ENCODE measurements at regions not wholly inside any gene's neighbourhood (a gene's known extent, or its start where the extent isn't known, plus 50 kb on each side); places are given as distances from the start of the nearest gene placed in this dataset.

DNA sequence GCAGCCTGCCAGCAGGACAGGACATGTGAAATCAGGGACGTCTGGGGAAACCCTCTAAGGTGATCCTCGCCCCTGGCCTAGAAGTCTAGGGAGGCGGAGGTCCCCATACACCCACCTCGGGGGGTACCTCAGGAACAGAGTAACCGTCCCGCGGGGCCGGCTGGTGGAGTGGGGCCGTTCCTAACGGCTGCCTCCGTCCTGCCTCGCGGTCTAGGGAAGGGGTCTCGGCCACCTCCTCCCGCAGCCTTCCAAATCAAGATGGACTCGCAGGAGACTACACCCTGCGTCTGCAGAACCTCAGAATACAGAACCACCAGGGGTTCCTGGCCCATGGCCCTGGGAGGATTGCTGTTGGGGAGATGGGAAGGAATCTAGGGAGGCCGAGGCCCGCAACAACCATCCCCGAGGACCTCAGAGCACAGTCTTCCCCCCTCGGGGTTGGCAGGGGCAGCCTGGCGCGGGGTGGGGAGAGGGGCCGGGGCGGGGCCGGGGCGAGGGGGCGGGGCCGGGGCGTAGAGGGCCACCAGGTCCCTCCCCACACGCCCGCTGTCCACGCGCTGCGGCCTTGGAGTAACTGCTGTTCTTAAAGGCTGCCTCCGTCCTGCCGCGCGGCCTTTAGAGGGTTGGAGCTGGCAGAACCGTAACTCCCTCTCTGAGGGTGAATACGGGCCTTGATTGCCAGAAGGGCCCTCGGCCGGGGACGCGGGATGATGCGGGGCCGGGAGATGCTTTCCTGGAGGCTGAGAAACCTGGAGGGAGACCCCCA lies 89.0 kb upstream of the MLN start:
- Histone ChIP-seq H3K4me1 (no peaks in the 10 kb centered on the region), H3K4me3 (peak overlapping the region; percentile 21 to 45), H3K27me3 (no peaks in the 10 kb centered on the region), H3K9me3 (no peaks in the 10 kb centered on the region), H3K36me3 (ENCODE audit: low read depth, missing control alignments) (no peaks in the 10 kb centered on the region), H3K27ac (no peak overlapping the region)
- TF ChIP-seq, protein P1, sequence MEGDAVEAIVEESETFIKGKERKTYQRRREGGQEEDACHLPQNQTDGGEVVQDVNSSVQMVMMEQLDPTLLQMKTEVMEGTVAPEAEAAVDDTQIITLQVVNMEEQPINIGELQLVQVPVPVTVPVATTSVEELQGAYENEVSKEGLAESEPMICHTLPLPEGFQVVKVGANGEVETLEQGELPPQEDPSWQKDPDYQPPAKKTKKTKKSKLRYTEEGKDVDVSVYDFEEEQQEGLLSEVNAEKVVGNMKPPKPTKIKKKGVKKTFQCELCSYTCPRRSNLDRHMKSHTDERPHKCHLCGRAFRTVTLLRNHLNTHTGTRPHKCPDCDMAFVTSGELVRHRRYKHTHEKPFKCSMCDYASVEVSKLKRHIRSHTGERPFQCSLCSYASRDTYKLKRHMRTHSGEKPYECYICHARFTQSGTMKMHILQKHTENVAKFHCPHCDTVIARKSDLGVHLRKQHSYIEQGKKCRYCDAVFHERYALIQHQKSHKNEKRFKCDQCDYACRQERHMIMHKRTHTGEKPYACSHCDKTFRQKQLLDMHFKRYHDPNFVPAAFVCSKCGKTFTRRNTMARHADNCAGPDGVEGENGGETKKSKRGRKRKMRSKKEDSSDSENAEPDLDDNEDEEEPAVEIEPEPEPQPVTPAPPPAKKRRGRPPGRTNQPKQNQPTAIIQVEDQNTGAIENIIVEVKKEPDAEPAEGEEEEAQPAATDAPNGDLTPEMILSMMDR (IDR thresholded peaks at IDR 0.05), result no peak
- no peak for TF ChIP-seq POLR2A (IDR thresholded peaks at IDR 0.05)
- peak; percentile 29 for DNase-seq
- 66 to 79% methylated on average over 3 to 46 of the region's 47 CpGs for WGBS, 2 donors
- intact Hi-C loops (cut with DNase I; ENCODE audit: low total_unique reads), result no loop called here

- TF ChIP-seq, protein P1 (IDR thresholded peaks at IDR 0.05), result no peak
- no peak for TF ChIP-seq POLR2A (IDR thresholded peaks at IDR 0.05)
- no peak for DNase-seq
- WGBS, 2 donors, result 80 to 89% methylated on average over 9 of the region's 9 CpGs
- intact Hi-C loops (cut with DNase I; ENCODE audit: low total_unique reads), result no loop called here
- H3K27me3 ChIP-seq, result no peaks in the 10 kb centered on the region
- H3K4me3 ChIP-seq, result no peak overlapping the region
- H3K36me3 ChIP-seq (ENCODE audit: low read depth, missing control alignments), result no peaks in the 10 kb centered on the region
- no peaks in the 10 kb centered on the region for H3K4me1 ChIP-seq
- H3K9me3 ChIP-seq, result no peaks in the 10 kb centered on the region
- H3K27ac ChIP-seq, result no peak overlapping the region
Observed at GRCh38 chr6:33888664-33889200, 84.9 kb upstream of the MLN start.

- no peaks in the 10 kb centered on the region for H3K4me1 ChIP-seq
- 88 to 89% methylated on average over 10 of the region's 10 CpGs for WGBS, 2 donors
- no peaks in the 10 kb centered on the region for H3K9me3 ChIP-seq
- H3K36me3 ChIP-seq (ENCODE audit: low read depth, missing control alignments), result no peaks in the 10 kb centered on the region
- DNase-seq, result no peak
- H3K27ac ChIP-seq, result no peak overlapping the region
- intact Hi-C loops (cut with DNase I; ENCODE audit: low total_unique reads), result no loop called here
- no peak overlapping the region for H3K4me3 ChIP-seq
- H3K27me3 ChIP-seq, result no peaks in the 10 kb centered on the region
- TF ChIP-seq, protein P1 (IDR thresholded peaks at IDR 0.05), result no peak
- TF ChIP-seq POLR2A (IDR thresholded peaks at IDR 0.05), result no peak
Observed at GRCh38 chr6:33888183-33888582, 84.4 kb upstream of the MLN start.

- H3K4me3 ChIP-seq, result no peak overlapping the region
- DNase-seq, result no peak
- intact Hi-C loops (cut with DNase I; ENCODE audit: low total_unique reads), result no loop called here
- 60 to 75% methylated on average over 10 to 11 of the region's 11 CpGs for WGBS, 2 donors
- no peaks in the 10 kb centered on the region for H3K4me1 ChIP-seq
- no peaks in the 10 kb centered on the region for H3K9me3 ChIP-seq
- H3K36me3 ChIP-seq (ENCODE audit: low read depth, missing control alignments), result no peaks in the 10 kb centered on the region
- TF ChIP-seq POLR2A (IDR thresholded peaks at IDR 0.05), result no peak
- TF ChIP-seq, protein P1 (IDR thresholded peaks at IDR 0.05), result no peak
- no peaks in the 10 kb centered on the region for H3K27me3 ChIP-seq
- H3K27ac ChIP-seq, result no peak overlapping the region
Observed at GRCh38 chr6:33886673-33887144, 82.9 kb upstream of the MLN start.
